Fibroblast of skin of back (primary cell): ENCODE measurements at regions not wholly inside any gene's neighbourhood (a gene's known extent, or its start where the extent isn't known, plus 50 kb on each side); places are given as distances from the start of the nearest gene placed in this dataset.

Experiments
- DNase-seq: peaks from one replicate; pipeline ENCODE4 v3.0.0-alpha.2; 2013

DNA sequence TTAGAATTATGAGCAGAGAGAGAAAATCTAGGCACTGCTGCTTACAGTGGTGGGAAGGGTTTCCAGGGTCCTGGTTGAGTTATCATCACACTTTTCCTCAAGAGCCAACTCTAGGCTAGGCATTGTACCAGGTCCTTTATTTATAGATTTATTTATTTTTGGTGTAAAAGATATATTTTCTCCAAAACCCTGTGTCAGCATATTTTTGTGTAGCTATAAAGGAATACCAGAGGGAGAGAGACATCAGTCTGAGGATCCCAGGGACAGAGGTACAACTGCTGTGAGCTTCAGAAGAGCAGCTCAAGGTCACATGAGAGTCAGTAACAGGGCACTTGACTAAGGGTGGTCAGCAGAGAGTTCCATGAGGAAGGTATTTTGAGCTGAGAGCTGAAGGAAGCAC is 159.7 kb downstream of the SLC35B3 start:
- no peak for DNase-seq

DNA sequence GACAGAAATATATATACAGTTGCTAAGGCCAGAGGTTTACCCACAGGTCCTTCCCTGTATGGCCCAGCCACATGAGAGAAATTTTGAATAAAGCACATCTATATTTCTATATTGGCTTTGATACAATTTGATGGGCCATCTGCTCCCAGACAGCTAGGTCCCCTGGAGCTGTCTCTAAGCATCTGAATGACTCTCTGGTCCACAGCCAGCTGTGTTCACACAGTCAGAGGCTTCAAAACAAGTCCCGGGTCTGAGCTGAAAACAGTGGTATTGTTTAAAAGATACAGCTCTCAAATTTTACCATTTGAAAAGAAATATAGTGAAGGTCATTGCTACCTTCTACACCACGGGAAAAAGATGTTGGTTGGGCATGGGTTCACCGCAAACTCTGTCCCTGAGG is 161.1 kb downstream of the SLC35B3 start:
- no peak for DNase-seq

DNA sequence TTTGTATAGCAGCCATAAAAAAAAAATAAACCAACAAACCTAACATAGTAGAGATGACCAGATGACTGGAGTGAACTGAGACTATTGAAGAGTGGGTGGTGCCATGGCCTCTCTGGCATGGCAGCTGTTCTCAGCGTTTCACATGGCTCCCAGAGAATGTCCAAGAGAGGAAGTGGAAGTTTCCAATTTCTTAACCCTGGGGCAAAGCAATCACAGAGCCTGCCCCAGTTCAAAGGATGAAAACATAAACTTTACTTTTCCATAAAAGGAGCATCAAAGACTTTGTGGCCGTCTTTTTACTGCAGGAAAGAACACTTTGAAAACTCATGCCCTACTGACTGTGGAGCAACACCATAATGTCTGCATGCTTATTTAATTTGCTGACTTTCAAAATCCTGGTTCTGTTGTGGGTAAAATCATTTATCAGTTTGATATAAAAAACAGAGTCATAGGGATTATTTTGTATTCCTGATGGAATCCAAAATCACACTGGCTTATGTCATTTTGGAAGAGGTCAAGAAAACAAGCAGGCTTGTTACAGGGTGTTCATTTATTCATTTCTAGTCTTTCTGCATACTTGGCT is 165.4 kb downstream of the SLC35B3 start:
- no peak for DNase-seq

DNA sequence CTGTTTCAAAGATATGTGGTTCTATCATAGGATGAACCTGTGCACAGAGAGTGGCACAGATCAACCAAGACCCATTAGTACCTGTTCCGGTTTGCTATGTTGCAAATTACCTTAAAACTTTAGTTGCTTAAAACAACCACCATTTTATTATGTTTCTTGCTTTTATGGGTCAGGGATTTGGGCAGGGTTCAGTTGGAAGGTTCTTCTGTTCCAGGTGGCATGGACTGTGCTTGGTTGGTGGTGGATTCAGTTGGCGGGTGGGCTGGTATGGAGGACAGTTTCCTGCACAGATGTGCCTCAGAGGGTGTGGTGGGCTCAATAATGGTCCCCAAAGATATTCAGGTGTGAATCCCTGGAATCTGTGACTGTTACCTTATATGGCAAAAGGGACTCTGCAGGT is 166.3 kb downstream of the SLC35B3 start:
- DNase-seq, result no peak

DNA sequence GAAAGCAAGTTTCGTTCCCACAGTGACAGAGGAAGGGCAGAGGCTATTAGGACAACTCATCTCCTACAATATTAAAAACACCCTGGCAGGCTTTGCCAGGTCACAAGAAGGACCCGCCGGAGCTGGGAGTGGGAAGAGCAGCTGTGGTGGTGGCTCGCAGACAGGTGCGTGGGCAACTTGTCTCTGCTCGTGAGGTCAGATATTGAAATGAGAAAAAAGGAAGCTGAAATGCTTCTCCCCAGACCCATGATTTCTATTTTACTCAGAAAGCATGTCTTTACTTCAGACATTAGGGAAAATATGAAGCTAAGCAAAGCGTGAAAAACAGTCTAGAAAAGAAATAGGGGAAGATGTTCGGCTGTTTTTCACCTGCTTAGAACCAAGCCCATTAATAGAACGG is 166.3 kb upstream of the EEF1E1 start:
- no peak for DNase-seq

DNA sequence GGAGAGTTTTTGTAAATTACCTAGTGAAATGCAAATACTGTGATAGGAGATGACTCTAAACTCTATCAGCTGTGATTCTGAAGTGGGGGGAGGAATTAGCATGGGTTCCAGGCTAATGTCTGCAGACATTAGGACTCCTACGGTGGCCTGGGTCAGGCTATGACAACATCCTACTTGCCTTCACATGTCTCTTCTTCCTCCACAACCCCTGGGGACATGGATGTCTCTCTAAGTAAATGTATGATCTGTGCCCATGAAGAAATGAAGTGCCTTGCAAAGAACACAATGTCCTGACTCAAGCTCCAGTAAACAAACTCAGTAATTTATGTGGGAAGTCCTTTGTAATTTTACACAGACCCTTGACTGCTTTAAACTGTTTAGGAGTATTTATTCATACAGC is 165.8 kb upstream of the EEF1E1 start:
- DNase-seq, result no peak

DNA sequence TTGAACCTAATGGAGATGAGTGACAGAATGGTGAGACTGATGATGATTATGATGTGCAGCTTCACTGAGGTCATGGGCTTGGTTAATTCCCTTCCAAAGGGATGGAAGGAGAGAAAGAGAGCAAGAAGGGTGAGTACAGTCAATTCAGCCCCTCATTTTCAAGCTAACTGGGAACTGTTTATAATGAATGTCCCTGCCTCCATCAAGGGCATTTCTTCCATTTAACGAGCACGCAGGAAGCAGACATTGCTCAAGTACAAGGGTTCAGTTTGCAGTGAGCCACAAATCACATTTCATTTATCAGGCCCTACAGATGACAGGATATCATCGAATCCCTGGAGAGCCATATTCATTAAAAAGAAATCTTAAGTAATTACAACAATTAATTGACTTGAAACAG is 158.3 kb upstream of the EEF1E1 start:
- no peak for DNase-seq

DNA sequence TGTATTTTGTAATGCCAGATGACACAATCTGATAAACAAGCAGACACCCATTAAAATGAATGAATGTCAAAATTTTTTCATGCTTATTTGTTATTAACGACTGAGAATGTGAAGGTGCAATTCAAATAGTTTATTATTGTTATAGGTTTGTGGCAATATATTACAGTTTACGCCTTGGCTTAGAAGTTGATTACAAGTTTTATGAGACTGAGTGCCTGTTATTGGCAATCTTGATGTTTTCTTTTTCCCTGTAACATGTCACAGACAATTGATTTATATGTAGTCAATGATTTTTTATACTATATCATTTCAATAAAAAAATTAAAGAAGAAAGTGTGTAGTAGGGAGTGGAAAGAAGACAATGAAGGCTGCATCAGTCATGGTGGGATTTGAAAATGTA is 144.1 kb upstream of the EEF1E1 start:
- no peak for DNase-seq

DNA sequence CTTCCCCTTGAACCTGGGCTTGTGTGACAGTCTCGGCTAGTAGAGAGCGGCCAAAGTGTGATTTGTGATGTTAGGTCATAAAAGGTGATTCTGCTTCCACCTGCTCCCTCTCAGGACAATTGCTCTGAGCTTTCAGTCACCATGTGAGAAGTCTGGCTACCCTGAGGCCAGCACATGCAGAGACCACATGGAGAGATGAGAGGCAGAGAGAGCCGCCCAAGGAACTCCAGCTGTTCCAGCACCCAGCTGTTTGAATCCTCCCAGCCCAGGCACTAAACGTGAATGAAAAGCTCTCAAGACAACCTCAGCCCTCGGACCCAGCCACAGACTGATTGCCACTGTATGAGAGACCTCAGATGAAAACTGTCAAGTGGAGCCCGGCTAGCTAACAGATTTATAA is 143.4 kb upstream of the EEF1E1 start:
- DNase-seq, result no peak

DNA sequence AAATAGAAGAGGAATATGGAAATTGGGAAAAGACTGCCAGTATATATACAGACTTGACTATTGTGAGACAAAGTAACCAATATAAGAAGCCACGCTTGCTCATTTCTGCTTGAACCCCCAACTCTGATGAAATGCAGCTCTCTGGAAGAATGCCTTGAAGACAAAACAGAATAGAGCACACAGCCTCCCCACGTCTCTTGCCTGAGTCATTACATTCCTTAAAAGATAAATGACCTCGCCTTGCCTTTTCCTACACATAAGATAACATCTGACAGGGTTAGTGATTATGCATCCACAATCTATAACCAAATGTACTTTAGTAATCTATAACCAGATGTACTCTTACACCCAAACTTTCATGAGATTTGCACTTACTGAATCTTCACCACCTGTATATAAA is 141.1 kb upstream of the EEF1E1 start:
- DNase-seq, result peak; percentile 34

DNA sequence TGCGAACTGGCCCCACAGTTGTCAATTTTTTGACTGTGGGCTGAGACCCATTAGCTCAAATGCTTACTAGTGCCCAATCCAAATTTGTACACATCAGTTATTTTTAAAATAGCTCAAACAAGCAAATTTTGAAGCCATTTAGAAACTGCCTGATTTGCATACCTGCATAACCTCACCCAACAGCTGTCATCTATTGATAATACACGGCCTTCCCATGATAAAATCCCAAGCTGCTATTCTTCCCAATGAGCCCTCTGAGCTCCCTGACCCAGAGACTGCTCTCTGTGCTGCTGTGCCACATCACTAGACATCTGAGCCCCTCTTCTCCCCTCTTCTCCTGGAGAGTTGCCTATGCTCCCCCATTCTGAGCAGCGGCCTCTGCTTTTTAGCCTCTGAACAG is 140.5 kb upstream of the EEF1E1 start:
- no peak for DNase-seq

DNA sequence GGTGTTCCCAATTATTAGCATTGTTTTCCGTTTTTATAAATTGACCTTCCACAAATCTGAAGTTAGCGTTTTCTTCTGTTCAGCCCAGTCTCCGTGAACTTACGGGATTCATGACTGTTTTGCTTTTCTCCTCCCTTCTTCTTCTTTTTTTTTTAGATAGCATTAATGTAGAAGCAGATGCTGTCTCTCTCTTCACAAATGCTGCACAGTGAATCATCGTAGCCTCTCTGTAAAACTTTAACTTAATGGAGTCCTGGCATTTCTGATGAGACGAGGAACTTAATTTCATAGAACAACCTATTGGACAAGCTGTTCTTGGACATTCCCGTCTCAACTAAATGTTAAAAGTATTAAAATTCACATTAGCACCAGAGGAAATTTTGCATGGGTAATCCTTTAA is 138.0 kb upstream of the EEF1E1 start:
- DNase-seq, result no peak

DNA sequence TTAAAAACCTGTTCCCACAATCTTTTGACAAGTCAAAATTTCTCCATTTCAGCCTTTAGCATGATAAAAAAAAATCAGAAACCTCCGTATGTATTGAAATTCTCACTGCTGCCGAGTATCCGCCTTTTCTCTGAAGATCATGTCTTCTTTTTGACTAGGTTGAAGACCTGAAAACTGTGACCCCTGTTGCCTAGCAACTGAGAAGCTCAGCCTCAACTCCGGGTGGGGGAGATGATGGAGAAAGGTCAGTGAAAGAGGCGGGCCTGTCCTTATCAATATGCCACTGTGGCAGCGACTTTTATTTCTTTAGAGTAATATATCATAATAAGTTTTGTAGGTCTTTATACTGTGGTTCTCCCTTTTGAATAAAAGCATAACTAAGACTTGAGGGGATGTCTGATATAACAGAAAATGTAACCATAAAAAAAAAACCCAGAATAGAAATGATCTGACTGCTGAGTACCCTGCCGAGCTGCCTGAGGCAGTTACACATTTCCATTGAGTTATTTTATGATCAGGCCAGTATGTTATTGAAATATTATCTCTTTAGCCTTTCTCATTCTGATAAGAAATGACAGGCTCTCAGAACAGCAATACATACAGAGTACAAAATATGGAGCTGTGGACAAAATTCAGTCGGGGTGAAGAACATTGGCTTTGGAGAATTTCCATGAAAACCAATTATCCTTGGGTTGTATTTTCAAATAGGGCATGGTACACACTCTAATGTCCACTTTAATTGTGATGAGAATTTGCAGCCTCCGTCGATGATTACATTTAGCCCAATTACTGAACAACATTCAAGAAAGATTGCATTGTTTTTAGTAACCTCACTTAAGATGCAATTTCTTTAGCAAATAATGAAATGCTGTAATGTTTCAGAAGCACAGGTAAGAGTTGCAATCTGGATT is 136.7 kb upstream of the EEF1E1 start:
- no peak for DNase-seq

DNA sequence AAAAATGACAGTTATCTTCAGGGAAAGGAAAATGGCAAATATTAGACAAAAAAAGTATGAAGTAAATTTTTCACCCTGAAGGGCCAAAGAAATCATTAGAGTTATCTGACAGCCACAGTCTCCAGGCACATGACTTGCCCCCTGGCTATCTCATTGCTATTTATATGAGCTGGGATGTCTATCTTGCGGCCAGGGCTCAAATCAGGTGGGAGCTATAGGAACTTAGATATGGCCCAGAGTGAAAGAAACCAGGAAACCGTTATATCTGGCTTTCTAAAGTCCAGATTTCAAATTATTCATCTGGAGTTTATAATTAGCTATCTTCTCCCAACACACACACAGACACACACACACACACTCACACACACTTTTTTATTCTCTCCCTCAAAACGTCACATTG is 135.3 kb upstream of the EEF1E1 start:
- DNase-seq, result no peak

DNA sequence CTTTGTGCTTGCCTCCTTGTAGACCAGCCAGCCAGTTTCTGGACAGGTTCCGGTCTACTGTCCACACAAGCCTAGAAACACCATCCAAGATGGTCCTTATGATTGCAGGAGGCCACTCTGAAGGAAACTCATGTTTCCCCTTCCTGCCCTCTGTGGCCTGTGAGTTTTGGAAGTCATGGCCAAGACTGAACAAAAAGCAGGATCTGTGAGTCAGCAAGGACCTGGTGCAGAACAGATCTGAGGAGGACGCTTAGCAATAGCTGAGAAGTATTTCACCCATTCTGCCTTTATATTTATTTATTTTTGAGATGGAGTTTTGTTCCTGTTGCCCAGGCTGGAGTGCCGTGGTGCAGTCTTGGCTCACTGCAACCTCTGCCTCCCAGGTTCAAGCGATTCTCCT is 134.6 kb upstream of the EEF1E1 start:
- no peak for DNase-seq

DNA sequence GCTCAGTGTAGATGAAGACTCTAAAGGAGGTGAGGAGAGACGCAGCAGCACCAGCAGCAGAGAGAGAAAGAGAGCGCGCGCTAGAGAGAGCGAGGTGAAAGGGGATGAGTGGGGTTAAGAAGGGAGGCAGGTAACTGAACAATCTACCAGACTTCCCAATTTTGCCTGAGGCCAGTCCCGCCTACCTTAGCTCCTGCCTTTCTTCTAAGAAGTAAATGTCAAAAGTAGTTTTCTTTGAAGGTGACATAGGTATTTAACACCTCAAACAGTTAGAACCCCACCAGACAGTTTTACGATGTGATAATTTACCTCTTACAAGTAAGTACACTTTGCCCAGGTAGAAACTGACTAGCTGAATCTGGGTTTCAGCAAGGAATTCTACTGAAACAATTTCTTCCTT is 132.0 kb upstream of the EEF1E1 start:
- DNase-seq, result no peak

DNA sequence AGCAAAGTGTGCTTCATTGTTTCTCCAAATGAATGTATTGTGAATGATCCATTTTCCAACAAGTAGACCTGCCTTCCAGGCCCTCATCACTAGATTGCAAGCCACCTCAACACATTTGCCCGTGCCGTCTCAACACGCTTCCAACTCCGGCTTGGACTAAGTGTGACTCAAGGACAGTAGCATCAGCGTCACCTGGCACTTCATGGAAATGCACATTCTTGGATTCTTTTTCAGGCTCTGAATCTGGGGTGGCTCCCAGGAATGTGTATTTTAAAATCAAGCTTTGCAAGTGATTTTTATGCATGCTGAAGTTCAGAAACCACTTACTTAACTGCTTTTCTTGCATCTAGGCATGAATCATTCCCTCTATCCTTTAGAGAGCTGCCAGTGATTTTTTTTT is 129.6 kb upstream of the EEF1E1 start:
- no peak for DNase-seq

DNA sequence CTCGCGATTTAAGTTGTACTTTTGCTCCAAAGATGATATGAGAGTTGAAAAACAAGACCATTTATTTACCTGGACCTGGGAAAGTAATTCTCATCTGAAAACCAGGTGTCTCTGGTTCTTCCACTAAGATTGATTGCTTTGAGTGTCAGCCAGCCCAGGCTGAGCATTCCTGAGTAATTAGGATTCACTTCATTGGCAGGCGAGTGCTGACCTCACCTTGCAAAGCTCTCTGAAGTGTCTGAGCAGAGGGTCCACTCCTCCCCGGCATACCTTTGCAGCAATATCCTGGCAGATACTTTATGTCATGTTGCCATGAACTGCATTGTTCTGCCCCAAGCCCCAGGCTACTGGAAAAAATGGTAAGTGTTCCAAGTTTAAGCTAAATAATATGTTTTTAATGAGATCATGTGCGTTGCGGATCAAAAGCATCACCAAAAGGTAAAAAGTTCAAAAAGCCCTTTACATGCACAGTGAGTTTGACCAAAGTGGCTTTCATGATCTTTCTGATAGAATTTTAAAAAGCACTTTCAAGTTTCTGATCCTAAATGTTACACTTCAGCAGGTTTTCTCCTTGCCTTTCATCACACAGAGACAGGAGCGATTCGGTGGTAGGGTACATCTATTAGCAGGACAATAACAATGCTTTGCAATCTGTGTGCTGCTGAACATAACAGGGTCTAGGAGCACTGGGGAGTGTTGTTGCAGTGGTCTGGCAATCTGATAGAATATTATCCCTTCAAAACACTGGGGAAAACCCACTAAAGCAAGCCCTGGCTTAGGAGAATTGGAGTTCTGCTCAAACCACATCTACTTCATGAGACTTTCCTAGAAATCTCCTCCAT is 127.8 kb upstream of the EEF1E1 start:
- no peak for DNase-seq

DNA sequence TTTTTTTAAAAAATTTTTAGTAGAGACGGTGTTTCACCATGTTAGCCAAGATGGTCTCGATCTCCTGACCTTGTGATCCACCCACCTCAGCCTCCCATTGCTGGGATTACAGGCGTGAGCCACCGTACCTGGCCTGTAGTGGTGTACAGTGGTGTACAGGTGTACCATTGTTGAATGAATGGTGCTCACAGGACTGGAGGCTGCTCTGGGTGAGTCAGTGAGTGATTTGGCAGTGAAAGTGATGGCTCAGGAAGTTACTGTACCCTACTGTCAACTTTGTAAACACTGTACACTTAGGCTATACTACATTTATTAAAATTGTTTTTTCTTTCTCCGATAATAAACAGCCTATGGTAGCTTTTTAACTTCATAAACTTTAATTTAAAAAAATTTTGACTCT is 122.8 kb upstream of the EEF1E1 start:
- DNase-seq, result no peak

DNA sequence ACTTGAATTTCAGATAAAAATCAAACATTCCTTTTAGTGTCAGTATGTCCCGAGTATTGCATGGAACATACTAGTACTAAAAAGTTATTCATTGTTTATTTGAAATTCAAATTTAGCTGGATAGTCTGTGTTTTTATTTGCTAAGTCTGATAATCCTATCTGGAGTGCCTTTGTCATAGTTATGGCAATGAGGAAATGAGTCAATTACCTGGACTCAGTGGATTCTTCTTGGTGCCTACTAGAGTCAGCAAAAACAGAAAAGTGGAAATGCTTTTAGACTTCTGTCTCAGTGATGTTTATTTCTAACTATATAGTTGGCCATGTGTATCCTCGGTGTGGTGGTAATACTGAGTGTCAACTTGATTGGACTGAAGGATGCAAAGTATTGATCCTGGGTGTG is 121.3 kb upstream of the EEF1E1 start:
- no peak for DNase-seq

DNA sequence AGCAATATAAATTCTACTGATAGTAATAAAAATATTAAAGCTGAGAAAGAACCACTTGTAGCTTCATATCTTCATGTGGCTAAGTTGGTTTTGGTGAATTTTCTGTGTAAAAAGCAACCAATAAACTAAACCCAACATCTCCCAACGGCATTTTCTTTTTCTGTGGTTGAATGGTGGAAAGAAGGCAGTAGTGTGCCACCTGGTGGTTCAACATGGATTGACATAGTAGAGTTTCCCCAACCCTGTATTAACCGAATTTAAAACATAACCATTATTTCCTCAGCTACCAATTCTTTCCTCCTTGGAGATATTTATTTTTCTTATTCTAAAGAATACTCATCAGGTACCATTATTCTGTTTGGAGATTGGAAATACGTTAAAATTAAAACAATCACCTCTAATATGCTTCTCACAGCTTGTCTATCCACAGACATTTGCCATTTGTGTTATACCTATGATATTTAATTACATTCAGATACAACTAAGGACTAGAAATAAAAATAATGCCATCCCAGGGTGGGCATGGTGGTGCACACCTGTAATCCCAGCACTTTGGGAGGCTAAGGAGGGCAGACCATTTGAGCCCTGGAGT is 117.1 kb upstream of the EEF1E1 start:
- DNase-seq, result peak; percentile 59

DNA sequence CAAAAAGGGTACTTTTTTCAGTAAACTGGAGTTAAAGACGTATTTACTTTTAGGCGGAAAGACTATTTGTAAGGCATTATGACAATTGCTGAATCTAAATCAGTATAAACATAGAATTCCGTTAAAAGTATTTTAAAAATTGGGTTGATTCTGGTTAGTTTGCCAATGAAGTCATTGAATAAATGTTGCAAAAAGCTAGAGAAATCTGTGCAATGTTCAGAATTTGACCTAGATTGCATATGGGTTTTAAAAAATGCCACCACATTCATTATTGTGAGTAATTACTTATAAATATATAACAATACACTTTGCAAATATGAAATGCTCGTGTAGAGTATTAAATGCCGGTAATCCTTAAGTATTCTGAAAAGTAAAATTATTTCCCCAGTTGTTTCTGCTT is 116.5 kb upstream of the EEF1E1 start:
- DNase-seq, result peak; percentile 16

DNA sequence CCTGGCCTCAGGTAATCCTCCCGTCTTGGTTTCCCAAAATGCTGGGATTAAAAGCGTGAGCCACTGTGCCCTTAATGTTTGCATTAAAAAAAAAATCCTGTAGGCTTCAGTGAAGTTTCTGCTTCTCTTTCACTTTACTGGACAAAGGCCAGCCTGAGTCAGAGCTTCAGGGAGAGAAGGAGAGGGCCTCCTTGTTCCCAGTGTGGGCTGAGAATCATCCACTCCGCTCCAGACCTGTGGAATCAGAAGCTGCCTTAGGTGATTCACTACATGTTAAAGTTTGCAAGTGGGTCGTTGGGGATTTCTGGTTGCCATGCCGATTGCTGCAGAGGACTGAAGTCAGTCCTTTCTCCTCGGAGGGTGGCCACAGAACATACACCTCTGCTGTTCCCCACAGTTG is 113.3 kb upstream of the EEF1E1 start:
- DNase-seq, result peak; percentile 52
